H1 (cell line): ENCODE measurements at regions not wholly inside any gene's neighbourhood (a gene's known extent, or its start where the extent isn't known, plus 50 kb on each side); places are given as distances from the start of the nearest gene placed in this dataset.

ENCODE experiments used
- CTCF ChIA-PET: fragments of 300-600 bp; sonication (Branson Sonifier 250); formaldehyde crosslinking; loops from one replicate; lab custom pipeline; 2021; ENCODE audit not compliant: partially characterized antibody; lab: Charles Lee
- POLR2A ChIA-PET: fragments of 300-600 bp; sonication (Branson Sonifier 250); formaldehyde crosslinking; loops from one replicate; lab custom pipeline; 2021; ENCODE audit warnings: inconsistent platforms; ENCODE audit not compliant: partially characterized antibody; lab: Charles Lee
- DNase-seq, 2 experiments: peaks; one replicate each; pipeline versions ENCODE4 v3.0.0 to v3.0.0-alpha.2; 2010 to 2022; ENCODE audit warnings: low spot score in 2 of 2, low read depth in 1 of 2, mixed read lengths in 1 of 2
- FAIRE-seq: peaks from 2 replicates; lab custom pipeline; 2011; peaks lifted over from hg19 to GRCh38; lab: Jason Lieb, UNC
- H2AFZ ChIP-seq: 2 replicates; pipeline ENCODE4 v1.8.1; 2012; ENCODE audit warnings: low read length, inconsistent platforms
- H2AK5ac ChIP-seq: 2 replicates; pipeline ENCODE4 v1.6.1; 2013; ENCODE audit warnings: low read depth, low read length
- H2BK120ac ChIP-seq: replicated peaks from 2 replicates; pipeline ENCODE3; 2013; ENCODE audit warnings: low read depth, low read length, inconsistent platforms
- H2BK12ac ChIP-seq: 2 replicates; pipeline ENCODE4 v1.6.1; 2013; ENCODE audit warnings: low read depth, low read length
- H2BK15ac ChIP-seq: 2 replicates; pipeline ENCODE4 v1.6.1; 2013; ENCODE audit warnings: low read length
- H2BK20ac ChIP-seq: 2 replicates; pipeline ENCODE4 v1.6.1; 2013; ENCODE audit warnings: low read length
- H2BK5ac ChIP-seq: 2 replicates; pipeline ENCODE4 v1.6.1; 2013; ENCODE audit warnings: low read depth, low read length
- H3K14ac ChIP-seq: 2 replicates; pipeline ENCODE4 v1.6.1; 2013; ENCODE audit warnings: inconsistent platforms; ENCODE audit not compliant: insufficient read length
- H3K18ac ChIP-seq: 2 replicates; pipeline ENCODE4 v1.6.1; 2013; ENCODE audit warnings: low read length; ENCODE audit errors: extremely low read depth
- H3K23ac ChIP-seq: 2 replicates; pipeline ENCODE4 v1.6.1; 2013; ENCODE audit warnings: inconsistent platforms; ENCODE audit not compliant: insufficient read length
- H3K23me2 ChIP-seq: 2 replicates; pipeline ENCODE4 v1.6.1; 2013; ENCODE audit warnings: low read depth, low read length
- H3K27ac ChIP-seq: 2 replicates; pipeline ENCODE4 v1.6.1; 2011; ENCODE audit warnings: low read depth, low read length, inconsistent platforms
- H3K27me3 ChIP-seq, 4 experiments: replicated peaks in 1 of 4; 1 replicate in 1 of 4; 2 replicates in 3 of 4; pipeline versions ENCODE4 v1.6.1 to v1.8.1; 2011 to 2013; ENCODE audit warnings: low read length in 3 of 4, mild to moderate bottlenecking in 3 of 4, inconsistent platforms in 2 of 4, mixed read lengths in 2 of 4, moderate library complexity in 1 of 4; ENCODE audit not compliant: control insufficient read depth in 3 of 4, insufficient read depth in 3 of 4; ENCODE audit errors: extremely low read depth in 1 of 4
- H3K36me3 ChIP-seq, 4 experiments: 2 replicates each; pipeline versions ENCODE4 v1.6.1 to v1.8.1; 2011 to 2013; ENCODE audit warnings: mild to moderate bottlenecking in 4 of 4, low read length in 3 of 4, moderate library complexity in 2 of 4, control low read depth in 1 of 4, inconsistent platforms in 1 of 4; ENCODE audit not compliant: insufficient read depth in 4 of 4, control insufficient read depth in 2 of 4
- H3K4ac ChIP-seq: replicated peaks from 2 replicates; pipeline ENCODE3; 2013; ENCODE audit warnings: low read length, low read depth, mixed read lengths, inconsistent platforms; ENCODE audit not compliant: insufficient read length
- H3K4me1 ChIP-seq, 4 experiments: replicated peaks in 1 of 4; 1 replicate in 1 of 4; 2 replicates in 3 of 4; pipeline versions ENCODE4 v1.6.1 to v1.8.1; 2011 to 2013; ENCODE audit warnings: low read length in 3 of 4, inconsistent platforms in 2 of 4, mixed read lengths in 1 of 4; ENCODE audit not compliant: insufficient read depth in 4 of 4, control insufficient read depth in 3 of 4
- H3K4me2 ChIP-seq, 2 experiments: 2 replicates each; pipeline versions ENCODE4 v1.6.1 to v1.8.1; 2011 to 2013; ENCODE audit warnings: low read depth in 2 of 2, low read length in 2 of 2, control low read depth in 1 of 2, inconsistent platforms in 1 of 2, mild to moderate bottlenecking in 1 of 2; ENCODE audit not compliant: insufficient read depth in 1 of 2
- H3K4me3 ChIP-seq, 4 experiments: fragments of 200-600, 300-600 bp in 1 of 4; sonication (generic), shearing (Covaris generic), sonication (Bioruptor Twin) in 1 of 4; 2 replicates each; pipeline versions ENCODE4 v1.5.1 to v1.8.1; 2011 to 2016; ENCODE audit warnings: low read length in 4 of 4, low read depth in 3 of 4, control low read depth in 2 of 4, inconsistent platforms in 2 of 4, mild to moderate bottlenecking in 2 of 4, mixed read lengths in 1 of 4, moderate library complexity in 1 of 4; ENCODE audit not compliant: insufficient read depth in 2 of 4; ENCODE audit errors: extremely low read depth in 1 of 4
- H3K56ac ChIP-seq: replicated peaks from 2 replicates; pipeline ENCODE3; 2013; ENCODE audit warnings: low read depth, mild to moderate bottlenecking, mixed read lengths, low read length, inconsistent platforms; ENCODE audit not compliant: insufficient read length
- H3K79me1 ChIP-seq: 2 replicates; pipeline ENCODE4 v1.6.1; 2013; ENCODE audit warnings: low read depth, low read length, control low read depth
- H3K79me2 ChIP-seq, 2 experiments: 2 replicates each; pipeline versions ENCODE4 v1.6.1 to v1.8.1; 2012 to 2013; ENCODE audit warnings: low read length in 2 of 2, mild to moderate bottlenecking in 2 of 2, inconsistent platforms in 1 of 2; ENCODE audit not compliant: insufficient read depth in 2 of 2, control insufficient read depth in 1 of 2
- H3K9ac ChIP-seq, 4 experiments: replicated peaks in 1 of 4; 1 replicate in 1 of 4; 2 replicates in 3 of 4; pipeline versions ENCODE4 v1.6.1 to v1.8.1; 2011 to 2013; ENCODE audit warnings: low read depth in 3 of 4, low read length in 3 of 4, control low read depth in 2 of 4, mild to moderate bottlenecking in 2 of 4, moderate library complexity in 2 of 4, inconsistent platforms in 1 of 4; ENCODE audit errors: extremely low read depth in 1 of 4
- H3K9me3 ChIP-seq, 2 experiments: 2 replicates each; pipeline versions ENCODE4 v1.6.1 to v1.8.1; 2012 to 2013; ENCODE audit warnings: mild to moderate bottlenecking in 2 of 2, moderate library complexity in 2 of 2, control low read depth in 1 of 2, inconsistent platforms in 1 of 2, low read depth in 1 of 2, low read length in 1 of 2, mixed read lengths in 1 of 2; ENCODE audit not compliant: insufficient read depth in 2 of 2
- H4K20me1 ChIP-seq, 2 experiments: replicated peaks in 1 of 2; 2 replicates each; pipeline versions ENCODE3 to v1.8.1; 2011 to 2013; ENCODE audit warnings: inconsistent platforms in 2 of 2, low read length in 2 of 2, mild to moderate bottlenecking in 1 of 2; ENCODE audit not compliant: insufficient read depth in 2 of 2, control insufficient read depth in 1 of 2
- H4K5ac ChIP-seq: 2 replicates; pipeline ENCODE4 v1.6.1; 2013; ENCODE audit warnings: low read length, low read depth, mixed read lengths, inconsistent platforms; ENCODE audit not compliant: insufficient read length
- H4K8ac ChIP-seq: 2 replicates; pipeline ENCODE4 v1.8.0; 2013; ENCODE audit warnings: mild to moderate bottlenecking, moderate library complexity, low read length, inconsistent platforms; ENCODE audit not compliant: insufficient read depth; ENCODE audit errors: extremely low read depth
- H4K91ac ChIP-seq: replicated peaks from 2 replicates; pipeline ENCODE3; 2013; ENCODE audit warnings: low read length, mixed read lengths, inconsistent platforms; ENCODE audit not compliant: insufficient read length
- BRCA1 ChIP-seq: IDR thresholded peaks from 2 replicates; pipeline ENCODE4 v1.6.1; 2012; ENCODE audit warnings: low read depth, low read length, improper control_type of control experiment
- CHD2 ChIP-seq: IDR thresholded peaks from 2 replicates; pipeline ENCODE4 v1.6.1; 2012; ENCODE audit warnings: low read length, improper control_type of control experiment
- GTF2F1 ChIP-seq: IDR thresholded peaks from 2 replicates; pipeline ENCODE4 v1.6.1; 2012; ENCODE audit warnings: low read depth, low read length, improper control_type of control experiment, borderline replicate concordance
- HDAC2 ChIP-seq, 2 experiments: fragments of 300-600 bp in 1 of 2; sonication (generic) in 1 of 2; IDR thresholded peaks; 2 replicates each; pipeline ENCODE4 v1.6.1; 2011 to 2012; ENCODE audit warnings: low read depth in 2 of 2, low read length in 2 of 2, mild to moderate bottlenecking in 2 of 2, moderate library complexity in 2 of 2, borderline replicate concordance in 1 of 2, inconsistent platforms in 1 of 2
- KDM5A ChIP-seq: fragments of 200-600 bp; IDR thresholded peaks from 2 replicates; pipeline ENCODE4 v1.7.1; 2012; ENCODE audit warnings: mild to moderate bottlenecking, low read length, inconsistent platforms, mixed read lengths
- MAX ChIP-seq: IDR thresholded peaks from 2 replicates; pipeline ENCODE4 v1.6.1; 2012; ENCODE audit warnings: inconsistent platforms
- NRF1 ChIP-seq: IDR thresholded peaks from 2 replicates; pipeline ENCODE4 v1.6.1; 2011; ENCODE audit warnings: mild to moderate bottlenecking, low read depth, low read length, improper control_type of control experiment
- POLR2AphosphoS5 ChIP-seq: IDR thresholded peaks from 2 replicates; pipeline ENCODE4 v1.6.1; 2011; ENCODE audit warnings: low read depth, low read length
- RFX5 ChIP-seq: IDR thresholded peaks from 2 replicates; pipeline ENCODE4 v1.6.1; 2011; ENCODE audit warnings: low read depth, low read length, improper control_type of control experiment, borderline replicate concordance
- SP2 ChIP-seq: IDR thresholded peaks from 2 replicates; pipeline ENCODE4 v1.6.1; 2012; ENCODE audit warnings: mild to moderate bottlenecking, low read length, inconsistent platforms
- SP4 ChIP-seq: IDR thresholded peaks from 2 replicates; pipeline ENCODE4 v1.6.1; 2012; ENCODE audit warnings: low read length, inconsistent platforms
- TAF7 ChIP-seq: optimal IDR thresholded peaks from 2 replicates; pipeline ENCODE3; 2011; ENCODE audit warnings: low read depth, mild to moderate bottlenecking, inconsistent platforms, low read length, moderate library complexity, borderline replicate concordance
- TEAD4 ChIP-seq: IDR thresholded peaks from 2 replicates; pipeline ENCODE4 v1.6.1; 2012; ENCODE audit warnings: low read depth, low read length, inconsistent platforms, mixed read lengths
- WGBS, 2 experiments: shearing (Covaris generic) in 1 of 2; methylation state at CpG; one replicate each; pipeline versions ENCODE4 v1.1.6 to v1.1.7; 2013 to 2015; ENCODE audit warnings: low lambda C conversion rate in 2 of 2, mixed read lengths in 2 of 2, inconsistent platforms in 1 of 2, low coverage in 1 of 2, missing lambda C conversion rate in 1 of 2; ENCODE audit not compliant: insufficient replicate concordance in 2 of 2, insufficient coverage in 1 of 2, insufficient read length in 1 of 2; ENCODE audit errors: extremely low coverage in 1 of 2, missing lambda C conversion rate in 1 of 2; 5-methylcytosine and 5-hydroxymethylcytosine counted together
- TF ChIP-seq, protein P1 (sequence below): IDR thresholded peaks from 2 replicates; pipeline ENCODE4 v1.6.1; 2012; ENCODE audit warnings: inconsistent platforms

- no peak overlapping the region for H3K4me3 ChIP-seq
- TF ChIP-seq HDAC2 (IDR thresholded peaks at IDR 0.05; ENCODE audit: borderline replicate concordance in 1 of 2, low read depth in 2 of 2, low read length in 2 of 2) (no peak), MAX (no peak), CHD2 (no peak), TEAD4 (no peak), POLR2AphosphoS5 (no peak), RFX5 (no peak), TAF7 (no peak), SP4 (no peak), GTF2F1 (no peak), BRCA1 (no peak), KDM5A (no peak), NRF1 (no peak), SP2 (no peak)
- TF ChIP-seq, protein P1, sequence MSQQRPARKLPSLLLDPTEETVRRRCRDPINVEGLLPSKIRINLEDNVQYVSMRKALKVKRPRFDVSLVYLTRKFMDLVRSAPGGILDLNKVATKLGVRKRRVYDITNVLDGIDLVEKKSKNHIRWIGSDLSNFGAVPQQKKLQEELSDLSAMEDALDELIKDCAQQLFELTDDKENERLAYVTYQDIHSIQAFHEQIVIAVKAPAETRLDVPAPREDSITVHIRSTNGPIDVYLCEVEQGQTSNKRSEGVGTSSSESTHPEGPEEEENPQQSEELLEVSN = no peak
Measured at GRCh38 chr6:22017272-22017671, 279.6 kb downstream of the PRL start.

More at GRCh38 chr6:22017272-22017671, 279.6 kb downstream of the PRL start:
- H3K4ac ChIP-seq = no peak overlapping the region
- no peak for DNase-seq
- no peak overlapping the region for H2AFZ ChIP-seq
- H3K79me1 ChIP-seq = no peaks in the 10 kb centered on the region; the same call in 1 of the 2 replicates
- H4K8ac ChIP-seq = no peak overlapping the region
- ChIA-PET CTCF (interaction anchor here (0.7 to 1.3 kb wide), 4 partner anchors 17 to 687 kb away, joined by 3 to 5 read pairs (median 3); no protein-coding TSS in a partner anchor), POLR2A (interaction anchor here (0.5 to 1.6 kb wide), 2 partner anchors 9 to 358 kb away, joined by 3 to 6 read pairs; no protein-coding TSS in a partner anchor)
- no peak overlapping the region for H3K18ac ChIP-seq
- H4K20me1 ChIP-seq = no peaks in the 10 kb centered on the region
- no peak overlapping the region for H3K56ac ChIP-seq
- H3K36me3 ChIP-seq = peaks cover 0 to 18% (median 8%) of the 10 kb centered on the region in 4 experiments; a peak in 6 of 8 replicates
- no peak overlapping the region for H3K9ac ChIP-seq
- no peak overlapping the region for H3K23ac ChIP-seq
- H3K79me2 ChIP-seq = peaks cover 0 to 18% of the 10 kb centered on the region in 2 experiments; a peak in 3 of 4 replicates
- H2BK12ac ChIP-seq = no peak overlapping the region
- H3K23me2 ChIP-seq = no peaks in the 10 kb centered on the region
- no peak overlapping the region for H2AK5ac ChIP-seq
- H3K9me3 ChIP-seq = no peaks in the 10 kb centered on the region
- no peaks in the 10 kb centered on the region for H3K27me3 ChIP-seq
- no peak overlapping the region for H3K27ac ChIP-seq
- H3K4me2 ChIP-seq = no peak overlapping the region
- H3K4me1 ChIP-seq = peaks cover 0 to under 1% (median 0%) of the 10 kb centered on the region in 4 experiments; a peak in 1 of 7 replicates
- H2BK5ac ChIP-seq = no peak overlapping the region
- no peak for FAIRE-seq
- no peak overlapping the region for H4K91ac ChIP-seq
- H4K5ac ChIP-seq = no peak overlapping the region
- no peak overlapping the region for H2BK15ac ChIP-seq
- no peak overlapping the region for H3K14ac ChIP-seq
- H2BK120ac ChIP-seq = no peak overlapping the region
- H2BK20ac ChIP-seq = no peak overlapping the region
- 100% methylated on average over 1 of the region's 1 CpG; no CpG with 5 or more reads in 1 of the 2 experiments for WGBS, 2 experiments
